Smooth muscle cell (in vitro differentiated cells): ENCODE measurements at regions not wholly inside any gene's neighbourhood (a gene's known extent, or its start where the extent isn't known, plus 50 kb on each side); places are given as distances from the start of the nearest gene placed in this dataset.

Experiments
- DNase-seq: peaks from one replicate; lab custom pipeline; 2025; ENCODE audit not compliant: unreplicated experiment; lab: John Stamatoyannopoulos, UW
- H2AFZ ChIP-seq: fragments of 200-600 bp; sonication (generic); 2 replicates; pipeline ENCODE4 v1.6.0; 2016; ENCODE audit warnings: antibody characterized with exemption, low read depth, mild to moderate bottlenecking
- H3F3A ChIP-seq: fragments of 200-600 bp; sonication (generic); 2 replicates; pipeline ENCODE4 v1.6.0; 2017; ENCODE audit warnings: antibody characterized with exemption, low read depth
- H3K27ac ChIP-seq: fragments of 200-600 bp; sonication (generic); 2 replicates; pipeline ENCODE4 v1.5.1; 2016; ENCODE audit warnings: low read depth, mild to moderate bottlenecking
- H3K27me3 ChIP-seq: fragments of 200-600 bp; sonication (generic); 2 replicates; pipeline ENCODE4 v1.6.1; 2016; ENCODE audit warnings: low read depth, mild to moderate bottlenecking
- H3K36me3 ChIP-seq: fragments of 200-600 bp; sonication (generic); 2 replicates; pipeline ENCODE4 v1.5.1; 2016; ENCODE audit warnings: low read depth
- H3K4me1 ChIP-seq: fragments of 200-600 bp; sonication (generic); 2 replicates; pipeline ENCODE4 v1.5.1; 2016; ENCODE audit warnings: low read depth
- H3K4me2 ChIP-seq: fragments of 200-600 bp; sonication (generic); 2 replicates; pipeline ENCODE4 v1.6.0; 2016; ENCODE audit warnings: mild to moderate bottlenecking
- H3K4me3 ChIP-seq: fragments of 200-600 bp; sonication (generic); 2 replicates; pipeline ENCODE4 v1.5.1; 2016; ENCODE audit warnings: mild to moderate bottlenecking
- H3K79me2 ChIP-seq: fragments of 200-600 bp; sonication (generic); 2 replicates; pipeline ENCODE4 v1.6.0; 2016; ENCODE audit warnings: low read depth, mild to moderate bottlenecking
- H3K9ac ChIP-seq: fragments of 200-600 bp; sonication (generic); 2 replicates; pipeline ENCODE4 v1.6.0; 2016; ENCODE audit warnings: low read depth
- H3K9me3 ChIP-seq: fragments of 200-600 bp; sonication (generic); replicated peaks from 2 replicates; pipeline ENCODE4 v1.5.1; 2016; ENCODE audit warnings: low read depth
- H4K20me1 ChIP-seq: fragments of 200-600 bp; sonication (generic); 2 replicates; pipeline ENCODE4 v1.6.0; 2016; ENCODE audit warnings: low read depth
- CTCF ChIP-seq: fragments of 200-600 bp; sonication (generic); IDR thresholded peaks from 2 replicates; pipeline ENCODE4 v1.5.1; 2017; ENCODE audit warnings: borderline replicate concordance, mild to moderate bottlenecking, antibody characterized with exemption; ENCODE audit not compliant: insufficient read depth, poor library complexity, severe bottlenecking
- WGBS: methylation state at CpG from one replicate; pipeline ENCODE4 v1.1.7; 2016; ENCODE audit warnings: low lambda C conversion rate; 5-methylcytosine and 5-hydroxymethylcytosine counted together

- H4K20me1 ChIP-seq, result no peaks in the 10 kb centered on the region
- TF ChIP-seq CTCF, result no peak
- H3K9ac ChIP-seq, result no peak overlapping the region
- whole genome bisulfite sequencing, result 98% methylated on average over 3 of the region's 3 CpGs
- H3F3A ChIP-seq, result no peaks in the 10 kb centered on the region
- no peaks in the 10 kb centered on the region for H3K36me3 ChIP-seq
- no peaks in the 10 kb centered on the region for H3K4me1 ChIP-seq
- no peak overlapping the region for H2AFZ ChIP-seq
- H3K27ac ChIP-seq, result no peak overlapping the region
- DNase-seq, result no peak
- no peaks in the 10 kb centered on the region for H3K79me2 ChIP-seq
- no peak overlapping the region for H3K4me3 ChIP-seq
- H3K9me3 ChIP-seq, result no peaks in the 10 kb centered on the region
- H3K4me2 ChIP-seq, result no peak overlapping the region
- H3K27me3 ChIP-seq, result no peaks in the 10 kb centered on the region
These were observed 270.4 kb upstream of the PRKCQ start for GRCh38 chr10:6850452-6850851.

- 92% methylated on average over 3 of the region's 3 CpGs for WGBS
- Histone ChIP-seq H3K27me3 (no peaks in the 10 kb centered on the region), H4K20me1 (no peaks in the 10 kb centered on the region), H3K4me3 (no peak overlapping the region), H3K79me2 (no peaks in the 10 kb centered on the region), H3K4me2 (no peak overlapping the region), H3K9me3 (no peaks in the 10 kb centered on the region), H2AFZ (no peak overlapping the region), H3F3A (no peaks in the 10 kb centered on the region), H3K4me1 (no peaks in the 10 kb centered on the region), H3K9ac (no peak overlapping the region), H3K36me3 (no peaks in the 10 kb centered on the region), H3K27ac (no peak overlapping the region)
- no peak for TF ChIP-seq CTCF
- DNase-seq, result no peak
These were observed 267.5 kb upstream of the PRKCQ start for GRCh38 chr10:6847561-6847960.

- no peaks in the 10 kb centered on the region for H3K27me3 ChIP-seq
- H2AFZ ChIP-seq, result no peak overlapping the region
- no peaks in the 10 kb centered on the region for H3K79me2 ChIP-seq
- no peak overlapping the region for H3K27ac ChIP-seq
- no peaks in the 10 kb centered on the region for H4K20me1 ChIP-seq
- H3K4me3 ChIP-seq, result no peak overlapping the region
- no peak for TF ChIP-seq CTCF
- 75% methylated on average over 4 of the region's 4 CpGs for WGBS
- H3K9ac ChIP-seq, result no peak overlapping the region
- no peaks in the 10 kb centered on the region for H3K4me1 ChIP-seq
- H3K9me3 ChIP-seq, result no peaks in the 10 kb centered on the region
- no peaks in the 10 kb centered on the region for H3K36me3 ChIP-seq
- no peak overlapping the region for H3K4me2 ChIP-seq
- no peak for DNase-seq
- H3F3A ChIP-seq, result no peaks in the 10 kb centered on the region
These were observed 264.0 kb upstream of the PRKCQ start for GRCh38 chr10:6843894-6844650.

GRCh38 chr10:6843481-6843881 is 263.4 kb upstream of the PRKCQ start:
- no peak overlapping the region for H2AFZ ChIP-seq
- H3K36me3 ChIP-seq, result no peaks in the 10 kb centered on the region
- DNase-seq, result no peak
- no peaks in the 10 kb centered on the region for H4K20me1 ChIP-seq
- H3K4me1 ChIP-seq, result no peaks in the 10 kb centered on the region
- no peak overlapping the region for H3K4me2 ChIP-seq
- H3K79me2 ChIP-seq, result no peaks in the 10 kb centered on the region
- H3K9me3 ChIP-seq, result no peaks in the 10 kb centered on the region
- no peak overlapping the region for H3K27ac ChIP-seq
- no peaks in the 10 kb centered on the region for H3K27me3 ChIP-seq
- no peak overlapping the region for H3K9ac ChIP-seq
- TF ChIP-seq CTCF, result no peak
- 85% methylated on average over 4 of the region's 4 CpGs for WGBS
- H3K4me3 ChIP-seq, result no peak overlapping the region
- H3F3A ChIP-seq, result no peaks in the 10 kb centered on the region
